Suppressor macrophage (primary cell): ENCODE measurements at regions not wholly inside any gene's neighbourhood (a gene's known extent, or its start where the extent isn't known, plus 50 kb on each side); places are given as distances from the start of the nearest gene placed in this dataset.

Experiments used
- DNase-seq, 4 experiments: peaks; one replicate each; pipeline ENCODE4 v3.0.0-alpha.2; 2020 to 2022

- DNase-seq, result no peak
Measured at GRCh38 chr6:106770081-106770480, 140.7 kb downstream of the QRSL1 start.

- no peak for DNase-seq
Measured at GRCh38 chr6:106767271-106767670, 137.9 kb downstream of the QRSL1 start.

DNA sequence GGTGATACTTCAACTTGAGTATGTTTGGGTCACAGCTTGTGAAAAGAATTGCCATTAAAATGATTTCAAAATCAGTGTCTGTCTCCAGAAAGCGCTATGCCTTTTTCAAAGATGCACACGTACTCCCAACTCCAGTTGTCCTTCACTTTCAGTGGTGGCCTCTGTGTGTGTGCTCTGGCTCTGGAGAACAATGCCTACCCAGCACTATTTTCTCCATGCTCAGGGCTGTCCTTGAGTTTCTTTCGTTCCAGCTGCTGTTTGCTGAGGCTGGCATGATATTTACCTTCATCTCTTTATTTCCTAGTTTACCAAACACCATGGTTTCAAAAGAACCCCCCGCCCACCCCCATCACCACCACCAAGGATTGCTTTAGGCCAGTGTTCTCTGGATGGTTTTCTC lies 136.8 kb downstream of the QRSL1 start:
- DNase-seq, result no peak

GRCh38 chr6:106765496-106765895 lies 136.1 kb downstream of the QRSL1 start:
- DNase-seq, result no peak

- no peak for DNase-seq
Measured at GRCh38 chr6:106764353-106764980, 135.1 kb downstream of the QRSL1 start.

DNA sequence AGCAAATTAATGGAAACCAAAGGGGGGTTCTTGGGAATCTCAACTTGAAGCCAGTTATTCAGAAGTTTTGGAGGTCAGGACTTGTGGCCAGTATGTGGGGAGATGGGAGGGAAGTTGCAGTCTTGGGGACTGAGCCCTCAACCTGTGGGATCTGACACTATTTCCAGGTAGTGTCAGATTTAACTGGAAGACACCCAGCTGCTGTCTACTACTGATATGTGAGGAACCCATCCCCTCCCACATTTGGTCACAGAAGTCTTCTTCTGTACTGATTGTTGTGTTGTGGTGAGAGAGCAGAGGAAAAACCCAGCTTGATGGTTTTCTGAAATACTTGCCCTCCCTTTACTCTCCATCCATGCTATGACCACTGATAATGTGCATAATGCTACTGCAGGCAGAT lies 134.0 kb downstream of the QRSL1 start:
- no peak for DNase-seq

GRCh38 chr6:106761160-106761559 lies 131.8 kb downstream of the QRSL1 start:
- no peak for DNase-seq

DNA sequence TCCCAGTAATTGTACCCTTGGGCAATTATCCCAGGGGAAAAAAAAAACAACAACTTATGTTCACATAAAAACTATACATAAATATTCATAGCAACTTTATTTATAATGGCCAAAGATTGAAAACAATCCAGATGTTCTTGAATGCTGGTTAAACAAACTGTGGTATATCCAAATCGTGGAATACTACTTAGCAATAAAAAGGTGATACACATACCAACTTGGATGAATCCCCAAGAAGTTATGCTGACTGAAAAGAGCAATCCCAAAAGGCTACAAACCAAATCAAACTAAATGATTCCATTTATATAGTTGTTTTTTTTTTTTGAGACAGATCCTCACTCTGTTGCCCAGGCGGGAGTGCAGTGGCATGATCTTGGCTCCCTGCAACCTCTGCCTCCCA lies 129.7 kb downstream of the QRSL1 start:
- DNase-seq, result no peak

DNA sequence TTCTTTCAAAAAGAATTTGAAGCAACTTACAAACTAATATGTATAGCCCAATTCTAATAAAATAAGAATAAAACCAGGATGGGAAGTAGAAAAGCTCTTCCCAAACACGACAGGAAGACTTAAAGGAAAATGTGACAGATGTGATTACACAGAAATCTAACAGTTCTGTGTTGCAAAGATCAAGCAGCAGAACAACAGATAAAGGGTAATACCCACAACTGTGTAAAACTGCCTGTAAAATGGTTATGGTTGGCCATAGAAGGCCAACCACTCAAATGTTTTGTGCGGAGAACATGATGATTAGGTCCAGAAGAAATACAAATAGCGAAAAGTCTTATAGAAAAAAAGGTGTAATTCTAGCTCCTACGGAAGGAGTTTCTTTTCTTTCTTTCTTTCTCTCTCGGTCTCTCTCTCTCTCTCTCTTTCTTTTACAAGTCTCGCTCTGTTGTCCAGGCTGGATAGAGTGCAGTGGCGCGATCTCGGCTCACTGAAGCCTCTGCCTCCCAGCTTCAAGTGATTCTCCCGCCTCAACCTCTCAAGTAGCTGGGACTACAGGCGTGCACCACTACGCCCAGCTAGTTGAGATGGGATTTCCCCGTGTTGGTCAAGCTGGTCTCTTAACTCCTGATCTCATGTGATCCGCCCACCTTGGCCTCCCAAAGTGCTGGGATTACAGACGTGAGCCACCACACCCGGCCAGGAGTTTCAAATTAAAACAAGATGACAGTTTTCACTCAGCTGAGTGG lies 128.5 kb downstream of the QRSL1 start:
- no peak for DNase-seq

GRCh38 chr6:106757267-106757666 lies 127.9 kb downstream of the QRSL1 start:
- no peak for DNase-seq

GRCh38 chr6:106754215-106754614 lies 124.8 kb downstream of the QRSL1 start:
- no peak for DNase-seq

DNA sequence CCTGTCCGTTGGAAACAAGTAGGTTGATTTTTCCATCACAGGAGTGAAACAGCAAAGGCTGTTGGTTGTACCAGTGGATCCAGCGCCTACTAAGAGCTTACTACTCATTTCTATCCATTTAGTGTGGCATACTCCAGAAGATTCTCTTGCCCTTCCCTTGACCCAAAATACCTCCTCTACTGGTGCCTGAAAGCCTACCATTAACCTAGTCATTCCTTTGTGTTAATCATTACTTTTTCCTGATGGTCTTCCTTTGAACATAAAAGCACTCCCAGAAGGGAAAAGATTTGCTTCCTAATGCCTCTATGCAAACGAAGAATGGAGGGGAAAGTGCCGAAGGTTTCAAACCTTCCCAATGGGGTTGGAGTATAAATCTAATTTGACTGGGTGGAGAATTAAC lies 123.3 kb downstream of the QRSL1 start:
- DNase-seq, result no peak

- DNase-seq, result no peak
Measured at GRCh38 chr6:106751501-106752252, 122.3 kb downstream of the QRSL1 start.

- DNase-seq, result no peak
Measured at GRCh38 chr6:106750946-106751345, 121.6 kb downstream of the QRSL1 start.

DNA sequence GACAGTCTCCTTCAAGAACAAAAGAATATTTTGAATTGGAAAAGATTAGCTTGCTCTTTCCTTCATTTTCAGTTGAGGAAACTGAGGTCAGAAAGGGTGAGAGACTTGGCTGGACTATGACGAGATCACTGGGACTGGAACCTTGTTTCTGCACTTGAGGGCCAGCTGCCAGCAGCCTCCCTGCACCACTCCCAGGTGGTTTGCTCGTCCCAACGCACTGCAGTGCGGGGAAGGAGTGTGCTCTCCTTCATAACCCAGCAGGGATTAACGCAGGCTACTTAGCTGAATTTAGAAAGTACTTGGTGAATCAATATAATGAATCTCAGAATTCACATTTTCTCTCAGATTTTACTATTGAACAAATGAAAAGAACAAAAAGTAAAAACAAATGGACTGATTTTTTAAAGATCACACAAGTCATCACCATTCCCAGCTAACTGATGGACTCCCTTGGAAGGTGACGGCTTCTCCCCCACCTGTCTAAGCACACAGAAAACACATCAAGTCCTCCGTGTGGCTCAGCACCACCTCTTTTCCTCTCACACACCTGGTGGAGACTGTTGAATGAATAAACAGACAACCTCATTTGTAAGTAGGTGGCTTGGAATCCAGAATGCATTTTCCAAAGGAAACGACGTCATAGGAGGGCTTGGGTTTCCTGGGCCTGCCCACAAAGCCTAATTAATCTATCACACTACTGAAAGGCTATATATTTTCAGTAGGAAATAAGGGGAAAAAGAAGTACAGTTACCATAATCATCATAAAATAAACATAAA lies 121.0 kb downstream of the QRSL1 start:
- DNase-seq, result no peak

DNA sequence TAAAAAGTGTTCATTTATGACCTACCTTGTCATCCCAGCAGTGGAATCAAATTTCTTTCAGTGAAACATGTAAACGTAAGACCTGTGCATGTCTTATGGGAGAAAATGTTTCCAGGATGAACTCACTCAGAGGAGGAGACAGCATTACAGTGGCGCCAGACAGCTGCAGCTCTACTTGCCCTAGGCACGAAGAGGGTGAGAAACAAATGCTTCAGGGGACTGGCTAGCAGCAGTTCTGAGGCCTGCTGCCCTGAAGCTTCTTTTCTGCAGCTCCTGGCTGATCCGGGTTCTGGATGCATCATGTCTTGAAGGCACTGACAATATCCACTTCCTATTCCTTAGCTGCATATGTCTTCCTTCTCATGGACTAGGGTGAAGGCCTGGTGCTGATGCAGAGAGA lies 120.2 kb downstream of the QRSL1 start:
- no peak for DNase-seq

DNA sequence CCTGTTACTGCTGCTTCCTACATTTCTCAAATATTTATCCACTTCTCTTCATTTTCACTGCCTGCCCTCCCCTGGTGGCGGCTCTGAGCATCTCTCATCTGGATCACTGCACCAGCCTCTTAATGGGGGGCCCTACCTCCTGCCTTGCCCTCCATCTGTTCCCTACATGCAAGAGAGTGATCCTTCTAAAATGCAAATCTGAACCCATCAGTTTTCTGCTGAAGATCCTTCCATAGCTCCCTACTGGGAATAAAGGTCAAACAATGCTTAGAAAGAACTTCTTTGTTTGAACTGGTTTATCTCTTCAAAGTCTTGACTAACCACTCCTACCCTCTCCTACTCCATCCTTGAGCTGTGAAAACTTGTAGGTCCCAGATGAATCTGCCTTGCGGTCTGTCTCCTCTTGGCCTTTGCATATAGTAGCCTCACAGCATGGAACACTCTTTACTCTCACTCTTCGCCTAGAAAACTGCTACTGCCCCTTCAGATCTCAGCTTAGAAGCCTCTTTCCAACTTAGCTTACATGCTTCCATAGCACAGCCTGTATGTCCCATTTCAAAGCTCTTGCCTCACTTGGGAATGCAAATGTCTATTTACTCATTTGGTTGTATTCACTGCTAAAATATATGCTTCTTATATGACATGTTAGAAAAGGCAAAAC lies 119.3 kb downstream of the QRSL1 start:
- DNase-seq, result no peak

- no peak for DNase-seq
Measured at GRCh38 chr6:106747139-106747538, 117.8 kb downstream of the QRSL1 start.

GRCh38 chr6:106746652-106747051 lies 117.3 kb downstream of the QRSL1 start:
- no peak for DNase-seq

GRCh38 chr6:106745824-106746582 lies 116.6 kb downstream of the QRSL1 start:
- DNase-seq, result no peak

- no peak for DNase-seq
Measured at GRCh38 chr6:106745197-106745770, 115.9 kb downstream of the QRSL1 start.
